CD8-positive, alpha-beta memory T cell (primary cell): ENCODE measurements at regions not wholly inside any gene's neighbourhood (a gene's known extent, or its start where the extent isn't known, plus 50 kb on each side); places are given as distances from the start of the nearest gene placed in this dataset.

Source experiments
- CTCF ChIA-PET: fragments of 350-600 bp; sonication (Branson Sonifier 250); formaldehyde crosslinking; loops from one replicate; lab custom pipeline; 2021; ENCODE audit warnings: antibody characterized with exemption; lab: Charles Lee
- POLR2A ChIA-PET: fragments of 350-600 bp; sonication (Branson Sonifier 250); formaldehyde crosslinking; loops from one replicate; lab custom pipeline; 2021; ENCODE audit warnings: antibody characterized with exemption; lab: Charles Lee
- DNase-seq, 5 donors: peaks; one replicate each; pipeline versions ENCODE4 v3.0.0 to v3.0.0-alpha.2; 2020 to 2022; ENCODE audit warnings: mixed read lengths in 1 of 5
- H3K27ac ChIP-seq: one replicate; pipeline ENCODE4 v1.7.0; 2013; ENCODE audit warnings: low read depth, mild to moderate bottlenecking, low read length, moderate library complexity
- H3K27me3 ChIP-seq: 2 replicates; pipeline ENCODE4 v1.7.0; 2013; ENCODE audit warnings: low read length, mild to moderate bottlenecking; ENCODE audit not compliant: insufficient read depth, poor library complexity, severe bottlenecking
- H3K36me3 ChIP-seq: 2 replicates; pipeline ENCODE4 v1.7.0; 2013; ENCODE audit warnings: mild to moderate bottlenecking, low read length, moderate library complexity; ENCODE audit not compliant: insufficient read depth
- H3K4me1 ChIP-seq: 2 replicates; pipeline ENCODE4 v1.7.0; 2013; ENCODE audit warnings: mild to moderate bottlenecking, low read length, moderate library complexity; ENCODE audit not compliant: insufficient read depth
- H3K4me3 ChIP-seq: 2 replicates; pipeline ENCODE4 v1.7.0; 2013; ENCODE audit warnings: mild to moderate bottlenecking, low read length
- H3K9me3 ChIP-seq: 2 replicates; pipeline ENCODE4 v1.7.0; 2013; ENCODE audit warnings: mild to moderate bottlenecking, low read length
- H3K27ac Mint-ChIP-seq, 8 donors: one replicate each; pipeline ENCODE4 v1.8.0; 2020 to 2021; ENCODE audit warnings: mixed read lengths in 8 of 8, mild to moderate bottlenecking in 6 of 8, inconsistent platforms in 3 of 8, moderate library complexity in 3 of 8
- H3K27me3 Mint-ChIP-seq, 2 donors: one replicate each; pipeline ENCODE4 v1.8.0; 2020 to 2021; ENCODE audit warnings: mixed read lengths in 2 of 2, mild to moderate bottlenecking in 1 of 2, moderate library complexity in 1 of 2
- H3K36me3 Mint-ChIP-seq, 3 donors: one replicate each; pipeline ENCODE4 v1.8.0; 2020 to 2021; ENCODE audit warnings: mixed read lengths in 3 of 3, inconsistent platforms in 1 of 3, mild to moderate bottlenecking in 1 of 3
- H3K4me1 Mint-ChIP-seq, 3 donors: one replicate each; pipeline ENCODE4 v1.8.0; 2020 to 2021; ENCODE audit warnings: mixed read lengths in 3 of 3, inconsistent platforms in 1 of 3, mild to moderate bottlenecking in 1 of 3
- H3K4me3 Mint-ChIP-seq, 7 donors: one replicate each; pipeline ENCODE4 v1.8.0; 2020 to 2021; ENCODE audit warnings: mixed read lengths in 7 of 7, mild to moderate bottlenecking in 6 of 7, moderate library complexity in 4 of 7, inconsistent platforms in 2 of 7
- H3K9me3 Mint-ChIP-seq, 5 donors: one replicate each; pipeline ENCODE4 v1.8.0; 2020 to 2022; ENCODE audit warnings: mixed read lengths in 5 of 5, mild to moderate bottlenecking in 3 of 5, moderate library complexity in 2 of 5, inconsistent platforms in 1 of 5

GRCh38 chr5:6161257-6161656, 217.1 kb downstream of the MED10 start:
- H3K36me3 Mint-ChIP-seq = no peaks in the 10 kb centered on the region
- no peaks in the 10 kb centered on the region for H3K4me1 Mint-ChIP-seq
- no peaks in the 10 kb centered on the region for H3K27me3 ChIP-seq

GRCh38 chr5:6159832-6160430, 218.4 kb downstream of the MED10 start:
- Histone ChIP-seq H3K36me3 (no peaks in the 10 kb centered on the region), H3K27me3 (no peaks in the 10 kb centered on the region), H3K9me3 (no peaks in the 10 kb centered on the region), H3K27ac (no peak overlapping the region), H3K4me1 (no peaks in the 10 kb centered on the region), H3K4me3 (no peak overlapping the region)
- no peak for DNase-seq
- ChIA-PET POLR2A (no interaction called here), CTCF (no interaction called here)
- H3K9me3 Mint-ChIP-seq = peaks cover 0 to 6% (median 0%) of the 10 kb centered on the region in 5 donors
- H3K4me3 Mint-ChIP-seq = no peak overlapping the region
- H3K27me3 Mint-ChIP-seq = peaks cover 0 to 9% of the 10 kb centered on the region in 2 donors
- no peak overlapping the region for H3K27ac Mint-ChIP-seq
- H3K36me3 Mint-ChIP-seq = no peaks in the 10 kb centered on the region
- no peaks in the 10 kb centered on the region for H3K4me1 Mint-ChIP-seq

More at GRCh38 chr5:6161257-6161656, 217.1 kb downstream of the MED10 start:
- Histone ChIP-seq H3K4me1 (no peaks in the 10 kb centered on the region), H3K4me3 (no peak overlapping the region), H3K9me3 (no peaks in the 10 kb centered on the region), H3K36me3 (no peaks in the 10 kb centered on the region), H3K27ac (no peak overlapping the region)
- DNase-seq = no peak
- POLR2A ChIA-PET = no interaction called here
- H3K27me3 Mint-ChIP-seq = peaks cover 0 to 13% of the 10 kb centered on the region in 2 donors
- H3K4me3 Mint-ChIP-seq = no peak overlapping the region
- peaks cover 0 to 6% (median 0%) of the 10 kb centered on the region in 5 donors for H3K9me3 Mint-ChIP-seq
- CTCF ChIA-PET = no interaction called here
- H3K27ac Mint-ChIP-seq = no peak overlapping the region

- Histone ChIP-seq H3K27ac (no peak overlapping the region), H3K27me3 (no peaks in the 10 kb centered on the region), H3K4me3 (no peak overlapping the region), H3K36me3 (no peaks in the 10 kb centered on the region), H3K4me1 (no peaks in the 10 kb centered on the region), H3K9me3 (no peaks in the 10 kb centered on the region)
- no peak for DNase-seq
- Mint-ChIP-seq H3K4me1 (no peaks in the 10 kb centered on the region), H3K4me3 (no peak overlapping the region), H3K36me3 (no peaks in the 10 kb centered on the region), H3K27ac (no peak overlapping the region), H3K9me3 (peaks cover 0 to 6% (median 0%) of the 10 kb centered on the region in 5 donors), H3K27me3 (peaks cover 0 to 9% of the 10 kb centered on the region in 2 donors)
- ChIA-PET CTCF (no interaction called here), POLR2A (no interaction called here)
Observed at GRCh38 chr5:6158974-6159831, 219.1 kb downstream of the MED10 start.

- H3K27me3 Mint-ChIP-seq = no peaks in the 10 kb centered on the region
- H3K4me3 Mint-ChIP-seq = no peak overlapping the region
- H3K36me3 ChIP-seq = no peaks in the 10 kb centered on the region
- no peaks in the 10 kb centered on the region for H3K27me3 ChIP-seq
- DNase-seq = no peak
- no peak overlapping the region for H3K4me3 ChIP-seq
- no peaks in the 10 kb centered on the region for H3K36me3 Mint-ChIP-seq
- no peak overlapping the region for H3K27ac ChIP-seq
- no peaks in the 10 kb centered on the region for H3K9me3 ChIP-seq
- no peaks in the 10 kb centered on the region for H3K4me1 ChIP-seq
- H3K9me3 Mint-ChIP-seq = peaks cover 0 to 6% (median 0%) of the 10 kb centered on the region in 5 donors
- ChIA-PET POLR2A (no interaction called here), CTCF (no interaction called here)
- H3K4me1 Mint-ChIP-seq = no peaks in the 10 kb centered on the region
- no peak overlapping the region for H3K27ac Mint-ChIP-seq
Observed at GRCh38 chr5:6154216-6154615, 224.1 kb downstream of the MED10 start.

- ChIA-PET POLR2A (no interaction called here), CTCF (no interaction called here)
- H3K4me1 ChIP-seq = no peaks in the 10 kb centered on the region
- Mint-ChIP-seq H3K27ac (no peak overlapping the region), H3K27me3 (peaks cover 4 to 6% of the 10 kb centered on the region in 2 donors), H3K9me3 (peaks cover 0 to 6% (median 1%) of the 10 kb centered on the region in 5 donors), H3K4me1 (no peaks in the 10 kb centered on the region), H3K36me3 (no peaks in the 10 kb centered on the region), H3K4me3 (no peak overlapping the region)
- no peaks in the 10 kb centered on the region for H3K9me3 ChIP-seq
- no peak overlapping the region for H3K4me3 ChIP-seq
- H3K27me3 ChIP-seq = no peaks in the 10 kb centered on the region
- H3K27ac ChIP-seq = no peak overlapping the region
- no peaks in the 10 kb centered on the region for H3K36me3 ChIP-seq
- no peak for DNase-seq
Observed at GRCh38 chr5:6146271-6146670, 232.1 kb downstream of the MED10 start.

- Histone ChIP-seq H3K36me3 (no peaks in the 10 kb centered on the region), H3K4me1 (no peaks in the 10 kb centered on the region), H3K27ac (no peak overlapping the region), H3K4me3 (no peak overlapping the region), H3K9me3 (no peaks in the 10 kb centered on the region), H3K27me3 (no peaks in the 10 kb centered on the region)
- Mint-ChIP-seq H3K4me1 (no peaks in the 10 kb centered on the region), H3K9me3 (peaks cover 0 to 4% (median 1%) of the 10 kb centered on the region in 5 donors), H3K27me3 (peaks cover 4 to 6% of the 10 kb centered on the region in 2 donors), H3K4me3 (no peak overlapping the region), H3K27ac (no peak overlapping the region), H3K36me3 (no peaks in the 10 kb centered on the region)
- POLR2A ChIA-PET = no interaction called here
- CTCF ChIA-PET = no interaction called here
- no peak for DNase-seq
Observed at GRCh38 chr5:6145616-6146237, 232.6 kb downstream of the MED10 start.

- no peak overlapping the region for H3K27ac ChIP-seq
- Mint-ChIP-seq H3K4me1 (no peaks in the 10 kb centered on the region), H3K27me3 (peaks cover 9 to 12% of the 10 kb centered on the region in 2 donors), H3K9me3 (peaks cover 0 to 3% (median 1%) of the 10 kb centered on the region in 5 donors), H3K27ac (no peak overlapping the region), H3K4me3 (no peak overlapping the region), H3K36me3 (no peaks in the 10 kb centered on the region)
- H3K4me1 ChIP-seq = no peaks in the 10 kb centered on the region
- no peaks in the 10 kb centered on the region for H3K9me3 ChIP-seq
- ChIA-PET POLR2A (no interaction called here), CTCF (no interaction called here)
- H3K27me3 ChIP-seq = no peaks in the 10 kb centered on the region
- H3K4me3 ChIP-seq = no peak overlapping the region
- no peak for DNase-seq
- no peaks in the 10 kb centered on the region for H3K36me3 ChIP-seq
Observed at GRCh38 chr5:6143523-6143922, 234.8 kb downstream of the MED10 start.

GRCh38 chr5:6142353-6142752, 236.0 kb downstream of the MED10 start:
- no peak overlapping the region for H3K27ac ChIP-seq
- H3K9me3 ChIP-seq = no peaks in the 10 kb centered on the region
- Mint-ChIP-seq H3K9me3 (peaks cover 0 to 3% (median 0%) of the 10 kb centered on the region in 5 donors), H3K27me3 (peaks cover 8 to 13% of the 10 kb centered on the region in 2 donors), H3K36me3 (no peaks in the 10 kb centered on the region), H3K4me1 (no peaks in the 10 kb centered on the region), H3K4me3 (no peak overlapping the region), H3K27ac (no peak overlapping the region)
- POLR2A ChIA-PET = no interaction called here
- H3K27me3 ChIP-seq = no peaks in the 10 kb centered on the region
- DNase-seq = no peak
- CTCF ChIA-PET = no interaction called here
- no peaks in the 10 kb centered on the region for H3K36me3 ChIP-seq
- no peak overlapping the region for H3K4me3 ChIP-seq
- H3K4me1 ChIP-seq = no peaks in the 10 kb centered on the region
